GM19463 (cell line): ENCODE measurements at regions not wholly inside any gene's neighbourhood (a gene's known extent, or its start where the extent isn't known, plus 50 kb on each side); places are given as distances from the start of the nearest gene placed in this dataset.
"Not testable (repeated sequence)": the region's sequence is repeated elsewhere in the genome, so short reads cannot be mapped to it uniquely, and the experiment has no call there.

Experiments used
- ATAC-seq: cut with Tn5 transposase; IDR thresholded peaks from one replicate; pipeline ENCODE4 v1.9.1; 2021; ENCODE audit warnings: mild to moderate bottlenecking, moderate library complexity; ENCODE audit not compliant: unreplicated experiment

DNA sequence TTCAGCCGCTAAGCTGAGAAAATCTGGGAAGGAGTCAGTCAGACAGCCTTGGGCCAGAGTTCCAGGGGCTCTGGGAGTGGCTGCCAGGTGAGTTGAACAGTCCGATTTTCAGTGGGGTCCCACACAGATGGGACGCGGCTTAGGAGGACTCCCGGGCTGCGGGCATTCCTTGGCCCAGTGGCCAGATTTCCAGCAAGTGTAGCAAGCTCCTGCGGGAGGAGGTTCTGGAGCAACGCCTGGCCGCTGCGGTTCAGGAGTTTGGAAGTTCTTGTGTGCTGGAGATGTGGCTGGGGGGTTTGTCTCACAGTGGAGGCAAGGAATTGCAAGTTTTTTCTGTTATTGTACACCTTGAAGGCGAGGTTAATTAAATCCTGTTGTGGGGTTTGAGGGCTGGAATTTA, 1020.1 kb upstream of the MANEA start:
- not testable (repeated sequence) for ATAC-seq

DNA sequence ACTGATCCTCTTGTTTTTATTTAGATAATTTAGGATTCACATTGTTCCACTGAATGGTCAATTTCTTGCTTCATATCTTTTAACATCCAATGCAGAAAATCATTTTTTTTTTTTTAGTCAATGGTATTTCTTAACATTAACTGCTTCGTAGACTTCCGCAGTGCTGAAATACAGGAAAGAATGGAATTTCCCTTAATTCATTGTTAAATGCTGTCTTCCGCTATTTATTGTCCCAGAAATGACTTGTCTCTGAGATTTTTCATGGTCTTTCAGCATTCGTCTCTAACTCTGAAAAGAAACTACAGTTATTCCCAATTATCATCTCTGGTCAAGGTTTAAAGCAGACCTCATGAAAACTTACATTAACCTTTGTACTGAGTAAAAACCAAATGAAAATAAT, 1029.1 kb upstream of the MANEA start:
- no peak for ATAC-seq

DNA sequence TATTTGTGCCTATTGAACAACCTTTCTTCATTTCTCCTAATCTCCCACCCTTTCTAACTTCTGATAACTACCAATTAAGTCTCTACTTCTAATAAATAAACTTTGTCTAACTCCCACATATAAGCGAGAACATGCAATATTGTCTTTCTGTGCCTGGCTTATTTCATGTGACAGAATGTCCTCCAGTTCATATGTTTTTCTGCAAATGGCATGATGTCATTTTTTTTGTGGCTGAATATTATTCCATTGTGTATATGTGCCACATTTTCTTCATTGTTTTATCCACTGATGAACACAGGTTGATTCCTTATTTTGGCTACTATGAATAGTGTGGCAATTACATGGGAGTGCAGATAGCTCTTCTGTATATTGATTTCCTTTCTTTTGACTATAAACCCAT, 1041.5 kb upstream of the MANEA start:
- ATAC-seq = no peak

DNA sequence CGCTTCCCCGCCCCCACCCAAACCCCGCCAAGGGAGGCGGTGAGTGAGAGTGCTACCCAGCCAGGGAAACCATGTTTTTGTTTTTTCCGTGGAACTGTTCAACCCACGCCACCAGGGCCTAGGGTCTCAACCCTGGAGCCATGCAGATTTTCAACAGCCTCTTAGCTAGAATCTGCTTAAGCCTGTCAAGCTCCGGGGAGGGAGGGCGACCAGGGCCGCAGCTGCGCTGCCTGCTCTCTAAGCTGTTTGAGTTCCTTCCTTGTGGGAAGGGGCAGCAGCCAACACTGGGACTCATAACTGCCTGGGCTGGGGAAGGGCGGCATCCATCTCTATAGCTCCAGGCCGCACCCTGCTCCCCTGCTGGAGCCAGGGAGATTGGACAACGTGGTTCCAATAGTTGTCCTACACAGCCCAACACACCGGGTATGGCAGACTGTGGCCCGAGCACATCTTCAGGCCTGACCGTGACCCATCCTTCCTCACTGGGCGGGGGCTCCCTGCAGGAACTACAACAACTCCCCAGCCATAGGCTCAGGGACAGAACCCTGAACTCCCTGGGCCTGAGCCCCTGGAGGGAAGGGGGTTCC, 1065.7 kb upstream of the MANEA start:
- no peak for ATAC-seq

DNA sequence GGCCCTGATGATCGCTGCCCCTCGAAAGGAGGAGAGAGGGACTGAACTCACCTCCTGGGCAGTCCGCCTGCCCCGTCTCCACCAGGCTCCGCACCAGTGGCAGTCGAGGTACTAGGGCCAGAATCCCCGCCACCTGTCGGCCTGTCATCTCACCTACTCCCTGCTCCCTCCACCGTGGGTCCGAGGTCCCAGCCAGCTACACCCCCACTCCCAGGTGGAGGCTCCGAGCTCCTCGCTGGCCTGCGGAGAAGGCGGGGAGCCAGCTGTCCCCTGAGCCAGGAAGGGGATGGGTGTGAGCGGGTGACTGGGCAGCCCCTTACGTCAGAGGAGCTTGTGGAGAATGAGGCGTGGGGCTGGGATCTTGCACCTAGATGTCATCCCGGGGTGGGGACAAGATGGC, 1066.5 kb upstream of the MANEA start:
- no peak for ATAC-seq

DNA sequence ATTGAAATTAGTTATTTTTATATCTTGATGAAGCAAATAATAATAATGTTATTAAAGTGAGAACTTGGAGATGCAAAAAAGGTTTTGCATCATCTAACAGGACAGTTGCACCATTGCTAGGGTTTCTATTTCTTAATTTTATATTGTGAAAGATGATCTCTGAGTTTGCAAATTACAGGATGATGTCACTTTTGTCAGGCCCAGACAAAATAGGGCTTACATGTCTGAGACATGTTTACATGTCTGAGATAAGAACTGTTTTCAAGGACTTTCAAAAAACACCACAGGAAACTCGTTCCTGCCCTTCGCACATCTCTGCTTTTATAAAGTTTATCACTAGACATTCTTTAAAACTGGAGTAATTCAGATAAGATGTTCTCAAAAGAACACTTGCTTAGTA, 1075.8 kb upstream of the MANEA start:
- no peak for ATAC-seq

DNA sequence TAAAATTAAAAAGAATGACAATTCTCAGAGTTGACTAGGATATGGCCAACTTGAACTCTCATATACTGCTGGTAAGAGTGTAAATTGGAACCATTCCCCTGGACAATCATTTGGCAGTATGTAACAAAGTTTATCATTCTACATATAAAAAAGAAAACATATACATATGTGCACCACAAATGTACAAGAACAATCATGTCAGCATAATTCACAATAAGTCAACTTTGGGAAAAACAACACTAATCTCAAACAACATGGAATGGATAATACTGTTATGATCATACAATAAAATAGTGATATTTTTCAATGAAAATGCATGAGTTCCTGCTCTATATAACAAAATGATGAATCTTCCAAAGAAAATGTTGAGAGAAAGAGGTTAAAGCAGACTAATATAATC, 1078.7 kb upstream of the EPHA7 start:
- ATAC-seq = no peak

DNA sequence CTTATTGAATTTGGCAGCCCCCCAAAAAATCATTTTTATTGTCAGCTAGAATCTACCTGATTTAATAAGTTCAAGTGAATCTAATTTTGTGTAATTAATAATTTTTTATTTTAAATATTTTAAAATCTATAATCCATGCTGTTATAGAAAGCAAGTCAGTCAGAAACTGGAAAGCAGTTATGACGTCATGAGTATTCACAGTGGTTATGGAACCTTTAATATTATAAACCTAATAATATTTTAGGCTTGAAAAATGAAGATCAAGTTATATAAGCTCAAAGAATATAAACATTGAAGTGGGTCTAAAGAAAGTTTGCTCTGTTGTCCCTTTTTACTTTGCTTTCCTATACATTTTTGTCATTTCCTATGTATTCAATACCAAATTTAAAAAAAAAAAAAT, 1075.1 kb upstream of the EPHA7 start:
- ATAC-seq = no peak

DNA sequence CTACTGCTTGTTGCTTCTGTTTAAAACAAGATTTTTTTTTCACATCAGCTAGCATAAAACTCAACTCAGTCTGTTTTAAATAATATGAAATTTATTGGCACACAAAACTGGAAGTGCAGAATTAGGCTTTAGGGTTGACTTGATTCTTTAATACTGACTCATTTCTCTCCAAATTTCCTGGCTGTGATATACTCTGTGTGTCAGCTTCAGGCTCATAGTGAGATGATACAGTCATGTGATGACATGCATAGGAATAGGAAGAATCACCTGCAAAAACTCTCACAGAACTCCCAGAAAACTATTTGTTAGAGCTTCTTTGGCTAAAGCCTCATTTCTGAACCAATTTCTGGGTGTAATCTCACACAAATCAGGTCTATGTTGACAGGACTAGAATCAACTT, 1068.0 kb upstream of the EPHA7 start:
- no peak for ATAC-seq

DNA sequence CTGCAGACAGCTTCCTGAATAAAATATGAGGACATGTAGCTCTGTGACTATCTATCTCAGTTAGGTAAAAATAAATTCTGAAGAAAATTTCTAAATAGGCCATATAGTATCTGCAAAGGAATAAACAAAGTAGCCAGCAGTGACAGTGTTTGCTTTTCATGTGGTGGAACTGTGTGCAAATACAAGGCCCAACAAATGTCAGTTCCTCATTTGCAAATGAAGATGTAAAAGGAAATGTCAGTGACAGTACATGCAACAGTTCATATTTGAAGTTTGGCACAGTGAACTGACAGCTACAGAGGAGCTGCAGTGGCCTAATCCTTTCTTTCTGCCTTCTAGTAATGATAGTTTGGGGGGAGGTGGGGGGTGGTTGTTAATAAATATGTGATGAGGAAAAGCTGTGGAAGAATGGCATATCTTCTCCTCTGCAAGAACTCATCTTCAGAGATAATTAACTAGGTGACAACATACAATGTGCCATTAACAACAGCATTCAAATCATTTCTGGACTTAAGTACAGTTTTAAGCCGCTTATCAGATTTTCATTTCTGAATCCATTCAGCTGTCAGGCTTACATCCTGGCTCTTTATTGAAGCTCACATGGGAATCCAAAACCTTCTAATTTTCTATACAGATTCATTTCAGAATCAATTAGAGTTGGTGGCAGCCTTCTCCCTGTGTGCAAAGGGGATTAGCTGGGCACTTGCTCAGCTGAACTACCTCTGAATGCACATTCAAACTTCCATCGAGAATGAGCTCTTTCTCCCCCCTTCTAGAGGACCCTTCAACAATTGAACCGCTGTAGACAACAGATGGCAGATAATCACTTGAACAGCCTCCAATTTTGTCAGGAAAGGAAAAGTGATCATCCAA, 1059.0 kb upstream of the EPHA7 start:
- no peak for ATAC-seq

DNA sequence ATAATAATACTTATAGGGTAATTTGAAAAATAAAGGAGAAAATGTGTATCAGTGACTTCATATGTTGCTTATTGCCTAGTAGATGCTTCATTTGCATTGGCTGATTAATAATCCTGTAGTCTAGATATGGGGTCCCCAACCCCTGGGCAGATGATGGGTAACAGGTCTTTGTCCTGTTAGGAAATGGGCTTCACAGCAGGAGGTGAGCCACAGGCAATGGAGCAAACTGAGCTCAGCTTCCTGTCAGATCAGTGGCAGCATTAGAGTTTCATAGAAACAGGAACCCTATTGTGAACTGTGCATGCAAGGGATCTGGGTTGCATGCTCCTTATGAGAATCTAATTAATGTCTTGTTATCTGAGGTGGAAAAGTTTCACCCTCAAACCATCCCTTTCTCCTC, 1049.5 kb upstream of the EPHA7 start:
- ATAC-seq = no peak

DNA sequence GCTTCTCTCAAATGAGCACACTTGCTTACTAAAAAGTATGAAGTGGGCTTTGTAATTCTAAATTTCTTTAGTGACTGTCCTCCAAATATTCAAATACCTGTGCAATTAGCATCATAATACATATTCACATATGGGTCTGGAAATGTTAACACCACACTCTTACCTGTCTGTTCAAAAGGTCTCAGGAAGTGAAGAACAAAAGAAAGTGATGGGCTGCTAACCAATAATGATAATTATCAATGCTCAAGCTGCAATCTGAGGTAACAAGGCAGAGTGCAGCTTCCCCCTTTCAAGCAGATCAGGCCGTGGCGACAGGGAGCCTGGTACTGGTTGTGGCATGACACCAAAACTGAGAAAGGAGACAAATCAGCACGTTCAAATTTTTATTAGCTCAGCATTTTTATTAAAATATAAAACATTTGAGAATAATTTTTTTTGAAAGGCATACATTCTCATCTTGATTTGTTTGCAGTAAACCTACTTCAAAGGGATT, 1044.7 kb upstream of the EPHA7 start:
- ATAC-seq = no peak

DNA sequence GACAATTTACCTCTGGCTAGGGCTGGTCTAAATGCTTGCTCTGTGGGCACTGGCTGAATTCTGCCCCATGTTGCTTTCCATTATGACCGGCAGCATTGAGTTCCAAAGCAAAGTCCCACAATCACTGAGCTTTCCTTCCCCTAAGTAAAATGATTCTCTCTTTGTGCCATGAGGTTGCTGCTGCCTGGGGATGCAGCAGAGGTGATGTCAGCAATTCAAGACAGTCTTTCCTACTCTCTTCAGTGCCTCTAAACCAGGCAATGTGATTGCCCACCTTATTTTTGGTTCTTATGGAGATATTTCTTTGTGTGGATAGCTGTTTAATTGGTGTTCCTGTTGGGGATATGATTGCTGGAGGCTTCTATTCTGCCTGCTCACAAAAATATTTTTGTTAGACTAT, 1043.9 kb upstream of the EPHA7 start:
- ATAC-seq = no peak

DNA sequence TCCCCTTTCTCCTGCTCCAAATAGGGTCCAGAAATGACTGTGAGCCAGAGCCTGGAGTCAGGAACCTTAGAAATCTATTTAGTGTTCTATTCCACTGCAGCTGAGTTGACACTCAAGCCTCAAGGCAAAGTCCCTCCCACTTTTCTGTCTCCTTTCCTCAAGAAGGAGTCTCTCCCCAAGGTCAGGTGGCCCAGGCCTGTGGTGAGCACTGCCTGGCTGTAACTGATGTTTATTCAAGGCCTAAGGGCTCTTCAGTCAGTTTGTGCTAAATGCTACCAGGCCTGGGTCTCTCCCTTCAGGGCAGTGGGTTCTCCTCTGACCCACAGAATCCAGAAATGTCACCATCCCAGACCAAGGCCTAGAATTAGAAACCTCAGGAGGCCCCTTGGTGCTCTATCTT, 1042.9 kb upstream of the EPHA7 start:
- ATAC-seq = no peak

DNA sequence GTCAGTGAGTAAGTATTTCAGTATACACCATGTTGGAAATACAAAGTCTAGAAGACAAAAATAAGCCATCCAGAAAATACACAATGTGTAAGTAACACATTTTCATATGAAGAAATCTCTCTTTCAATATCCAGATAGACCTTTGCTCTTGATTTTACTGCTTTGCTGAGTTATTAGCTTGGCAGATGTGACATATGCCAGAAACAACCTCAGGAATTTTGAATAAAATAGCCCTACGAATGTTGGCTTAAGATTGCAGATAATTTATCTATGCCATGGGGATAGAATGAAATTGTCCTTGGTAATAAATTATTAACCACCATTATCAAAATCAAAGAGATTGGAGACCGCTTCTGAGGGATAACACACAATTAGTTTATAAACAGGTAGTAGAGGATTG, 1036.9 kb upstream of the EPHA7 start:
- no peak for ATAC-seq

DNA sequence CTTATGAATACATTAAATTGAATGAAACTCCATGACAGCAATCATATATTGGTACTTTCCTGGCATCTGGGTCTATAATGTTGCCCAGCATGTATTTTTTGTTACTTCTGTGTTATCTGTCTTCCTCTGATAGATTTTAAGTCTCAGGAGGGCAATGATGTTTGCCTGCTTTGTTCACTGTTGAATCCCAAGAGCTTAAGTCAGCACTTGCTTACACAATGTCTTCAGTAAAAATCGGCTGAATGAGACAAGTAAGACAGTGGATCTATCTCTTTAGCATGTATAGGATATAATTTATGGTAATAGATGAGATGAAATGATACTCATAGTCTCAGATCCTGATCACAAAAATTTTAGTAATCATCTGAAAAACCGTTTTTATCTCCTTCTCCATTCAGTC, 1034.9 kb upstream of the EPHA7 start:
- no peak for ATAC-seq

DNA sequence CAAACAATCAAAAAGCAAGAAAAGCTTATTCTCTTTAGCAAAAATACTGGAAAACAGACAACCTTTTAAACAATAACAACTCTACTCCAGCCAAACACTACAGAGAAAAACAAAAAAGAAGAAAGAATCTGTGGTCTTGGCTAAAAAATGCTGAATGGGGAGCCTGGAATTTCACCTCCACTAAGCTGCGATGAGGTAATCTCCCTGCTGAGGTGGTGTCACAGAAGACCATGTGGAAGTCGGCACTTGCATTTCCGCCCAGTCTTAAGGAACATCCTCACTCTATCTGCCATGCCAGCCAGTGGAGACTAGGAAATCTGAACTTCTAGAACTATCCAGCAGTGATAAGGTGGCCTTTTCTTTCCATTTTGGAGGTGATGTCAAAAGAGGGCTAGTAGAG, 1026.8 kb upstream of the EPHA7 start:
- ATAC-seq = no peak

DNA sequence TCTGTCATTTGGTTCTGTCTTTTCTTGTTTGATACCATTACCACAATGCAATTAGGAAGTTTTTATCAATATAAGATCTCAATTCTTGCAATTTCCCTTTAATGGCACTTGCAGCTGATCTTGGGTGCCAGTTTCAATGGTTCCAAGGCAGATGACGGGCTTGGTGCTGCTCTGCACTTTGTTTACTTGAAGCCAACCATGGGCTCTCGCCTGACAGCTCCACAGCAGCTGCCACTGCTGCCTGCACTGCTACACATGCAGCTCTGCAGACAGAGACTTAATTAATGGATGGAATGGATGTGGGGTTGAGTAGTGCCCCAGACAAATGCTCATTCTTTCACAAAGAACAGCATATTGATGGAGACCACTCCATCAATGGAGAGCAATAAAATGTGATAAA, 1024.3 kb upstream of the EPHA7 start:
- ATAC-seq = no peak

DNA sequence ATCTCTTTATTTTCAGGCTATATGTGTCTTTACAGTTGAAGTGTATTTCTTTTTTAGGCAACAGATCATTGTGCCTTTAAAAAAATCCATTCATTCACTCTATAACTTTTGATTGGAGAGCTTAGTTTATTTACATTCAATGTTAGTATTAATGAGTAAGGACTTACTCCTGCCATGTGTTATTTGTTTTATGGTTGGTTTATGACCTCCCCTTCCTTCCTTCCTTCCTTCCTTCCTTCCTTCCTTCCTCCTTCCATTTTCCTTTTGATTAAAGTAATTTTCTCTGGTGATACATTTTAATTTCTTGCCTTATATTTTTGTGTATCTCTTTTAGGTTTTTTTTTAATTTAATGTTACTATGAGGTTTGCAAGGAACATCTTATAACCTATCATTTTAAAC, 1005.3 kb upstream of the EPHA7 start:
- no peak for ATAC-seq

DNA sequence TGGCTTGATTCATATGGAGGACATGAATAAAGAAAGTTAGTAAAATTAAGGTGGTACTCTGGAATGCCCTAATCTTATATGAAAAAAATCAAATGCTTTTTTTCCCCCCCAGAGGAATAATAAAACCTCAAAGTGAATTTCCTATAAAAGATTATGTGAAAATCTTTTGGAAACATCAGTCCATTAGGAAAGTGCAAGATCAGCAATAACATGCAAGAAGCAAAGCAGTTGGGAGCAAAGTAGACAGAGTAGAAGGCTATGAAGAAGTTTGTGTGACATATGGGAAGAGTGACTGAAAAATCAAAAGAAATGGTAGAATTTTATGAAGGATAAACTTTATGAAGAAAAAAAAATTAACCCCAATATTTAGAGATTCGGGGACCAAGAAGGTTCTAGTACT, 998.0 kb upstream of the EPHA7 start:
- ATAC-seq = no peak

DNA sequence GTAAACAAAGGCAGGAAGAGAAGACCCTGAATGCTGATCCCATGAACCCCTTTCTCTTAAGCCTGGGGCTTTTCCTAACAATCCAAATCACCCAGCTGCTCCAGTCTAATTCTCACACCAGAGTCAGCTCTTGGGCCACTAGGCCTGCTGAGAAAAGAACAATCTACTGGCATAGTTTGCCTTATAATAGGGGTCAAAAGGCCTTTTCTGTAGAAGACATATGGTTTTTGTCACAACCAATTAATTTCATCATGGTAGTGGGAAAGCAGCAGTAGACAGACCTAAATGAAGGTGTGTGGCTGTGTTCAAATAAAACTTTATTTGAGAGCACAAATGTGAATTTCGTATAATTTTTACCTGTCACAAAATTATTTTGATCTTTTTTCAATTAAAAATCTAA, 994.7 kb upstream of the EPHA7 start:
- no peak for ATAC-seq

DNA sequence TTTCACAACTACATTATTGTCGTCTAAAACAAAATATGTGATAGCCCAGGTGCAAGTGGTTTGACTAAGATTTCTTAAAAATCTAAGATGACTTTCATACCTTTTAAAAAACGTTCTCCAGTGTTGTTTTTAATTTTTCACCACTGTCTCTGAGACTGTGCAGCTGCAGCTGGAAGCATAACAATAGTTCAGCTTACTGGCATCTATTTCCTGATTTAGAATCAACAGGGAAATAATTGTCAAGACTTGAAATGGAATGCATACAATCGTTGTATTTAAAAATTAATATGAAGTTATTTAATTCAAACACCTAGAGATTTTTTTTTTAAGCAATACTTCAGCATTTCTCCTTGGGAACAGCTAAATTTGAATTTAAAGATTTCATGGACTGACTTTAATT, 982.0 kb upstream of the EPHA7 start:
- no peak for ATAC-seq

DNA sequence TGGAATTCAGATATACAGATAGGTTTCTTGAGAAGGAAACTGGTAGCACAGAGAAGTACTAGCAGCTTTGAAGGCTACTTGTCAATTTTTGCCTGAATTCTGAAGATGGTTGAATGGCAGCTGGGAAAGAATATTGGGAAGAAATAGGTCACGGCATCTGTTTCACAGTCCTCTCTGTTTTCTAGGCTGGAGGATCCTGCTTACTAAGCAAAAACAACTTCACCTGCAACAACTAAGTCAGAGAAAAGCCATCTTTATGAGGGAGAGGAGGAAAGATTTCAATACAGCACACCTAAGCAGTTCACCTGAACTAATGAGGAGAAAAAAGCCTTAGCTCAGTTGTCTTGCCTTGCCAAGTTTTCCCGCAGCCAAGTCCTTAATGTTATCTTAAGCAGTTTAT, 975.5 kb upstream of the EPHA7 start:
- ATAC-seq = no peak
